HG02798 (cell line): ENCODE measurements at regions not wholly inside any gene's neighbourhood (a gene's known extent, or its start where the extent isn't known, plus 50 kb on each side); places are given as distances from the start of the nearest gene placed in this dataset.
"Not testable (repeated sequence)": the region's sequence is repeated elsewhere in the genome, so short reads cannot be mapped to it uniquely, and the experiment has no call there.

Source experiments
- ATAC-seq: cut with Tn5 transposase; IDR thresholded peaks from one replicate; pipeline ENCODE4 v1.9.1; 2021; ENCODE audit warnings: mild to moderate bottlenecking; ENCODE audit not compliant: unreplicated experiment, poor library complexity

GRCh38 chr6:76814496-76815458 lies 648.5 kb downstream of the HTR1B start:
- ATAC-seq: no peak

- no peak for ATAC-seq
These were observed 653.0 kb downstream of the HTR1B start for GRCh38 chr6:76810286-76810685.

- no peak for ATAC-seq
These were observed 660.2 kb downstream of the HTR1B start for GRCh38 chr6:76803038-76803580.

GRCh38 chr6:76792394-76792793 lies 670.9 kb downstream of the HTR1B start:
- ATAC-seq: no peak

GRCh38 chr6:76790881-76791280 lies 672.4 kb downstream of the HTR1B start:
- no peak for ATAC-seq

GRCh38 chr6:76790045-76790796 lies 673.1 kb downstream of the HTR1B start:
- ATAC-seq: no peak

GRCh38 chr6:76789580-76789979 lies 673.7 kb downstream of the HTR1B start:
- no peak for ATAC-seq

GRCh38 chr6:76788155-76788554 lies 675.1 kb downstream of the HTR1B start:
- no peak for ATAC-seq

GRCh38 chr6:76779068-76779467 lies 684.2 kb downstream of the HTR1B start:
- ATAC-seq: no peak

- no peak for ATAC-seq
These were observed 686.4 kb downstream of the HTR1B start for GRCh38 chr6:76776876-76777275.

GRCh38 chr6:76774781-76775384 lies 688.4 kb downstream of the HTR1B start:
- no peak for ATAC-seq

GRCh38 chr6:76772951-76773350 lies 690.3 kb downstream of the HTR1B start:
- no peak for ATAC-seq

GRCh38 chr6:76771059-76771634 lies 692.1 kb downstream of the HTR1B start:
- ATAC-seq: no peak

GRCh38 chr6:76770281-76770680 lies 693.0 kb downstream of the HTR1B start:
- no peak for ATAC-seq

GRCh38 chr6:76768556-76768955 lies 694.7 kb downstream of the HTR1B start:
- ATAC-seq: no peak

- no peak for ATAC-seq
These were observed 691.6 kb upstream of the IMPG1 start for GRCh38 chr6:76764057-76764456.

GRCh38 chr6:76752841-76753240 lies 680.4 kb upstream of the IMPG1 start:
- no peak for ATAC-seq

- not testable (repeated sequence) for ATAC-seq
These were observed 672.9 kb upstream of the IMPG1 start for GRCh38 chr6:76745388-76745787.

- not testable (repeated sequence) for ATAC-seq
These were observed 671.8 kb upstream of the IMPG1 start for GRCh38 chr6:76744151-76744720.

- ATAC-seq: no peak
These were observed 670.5 kb upstream of the IMPG1 start for GRCh38 chr6:76742919-76743318.
